8988T (cell line): ENCODE measurements at regions not wholly inside any gene's neighbourhood (a gene's known extent, or its start where the extent isn't known, plus 50 kb on each side); places are given as distances from the start of the nearest gene placed in this dataset.
"Not testable (repeated sequence)": the region's sequence is repeated elsewhere in the genome, so short reads cannot be mapped to it uniquely, and the experiment has no call there.

ENCODE experiments used
- DNase-seq: peaks from one replicate; pipeline ENCODE4 v3.0.0; 2011

DNA sequence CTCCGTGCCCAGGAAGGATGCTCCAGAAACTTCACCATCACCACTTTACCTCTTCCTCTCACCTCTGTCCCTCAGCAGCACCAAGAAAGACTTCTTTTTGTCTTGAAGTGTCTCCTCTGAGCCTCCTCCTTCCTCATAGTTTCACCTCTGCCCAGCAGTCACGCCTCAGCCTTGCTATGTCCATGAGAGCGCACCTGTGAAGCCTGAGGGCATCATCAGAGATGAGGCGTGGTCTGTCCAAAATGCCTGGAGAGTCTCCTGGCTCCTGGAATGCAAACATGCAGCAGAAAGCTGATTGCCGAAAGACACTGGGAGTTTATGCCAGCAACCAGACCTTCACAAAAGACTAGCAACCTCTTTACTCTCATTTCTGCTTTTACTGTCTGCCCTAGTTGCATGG, 336.6 kb downstream of the TEX29 start:
- no peak for DNase-seq

DNA sequence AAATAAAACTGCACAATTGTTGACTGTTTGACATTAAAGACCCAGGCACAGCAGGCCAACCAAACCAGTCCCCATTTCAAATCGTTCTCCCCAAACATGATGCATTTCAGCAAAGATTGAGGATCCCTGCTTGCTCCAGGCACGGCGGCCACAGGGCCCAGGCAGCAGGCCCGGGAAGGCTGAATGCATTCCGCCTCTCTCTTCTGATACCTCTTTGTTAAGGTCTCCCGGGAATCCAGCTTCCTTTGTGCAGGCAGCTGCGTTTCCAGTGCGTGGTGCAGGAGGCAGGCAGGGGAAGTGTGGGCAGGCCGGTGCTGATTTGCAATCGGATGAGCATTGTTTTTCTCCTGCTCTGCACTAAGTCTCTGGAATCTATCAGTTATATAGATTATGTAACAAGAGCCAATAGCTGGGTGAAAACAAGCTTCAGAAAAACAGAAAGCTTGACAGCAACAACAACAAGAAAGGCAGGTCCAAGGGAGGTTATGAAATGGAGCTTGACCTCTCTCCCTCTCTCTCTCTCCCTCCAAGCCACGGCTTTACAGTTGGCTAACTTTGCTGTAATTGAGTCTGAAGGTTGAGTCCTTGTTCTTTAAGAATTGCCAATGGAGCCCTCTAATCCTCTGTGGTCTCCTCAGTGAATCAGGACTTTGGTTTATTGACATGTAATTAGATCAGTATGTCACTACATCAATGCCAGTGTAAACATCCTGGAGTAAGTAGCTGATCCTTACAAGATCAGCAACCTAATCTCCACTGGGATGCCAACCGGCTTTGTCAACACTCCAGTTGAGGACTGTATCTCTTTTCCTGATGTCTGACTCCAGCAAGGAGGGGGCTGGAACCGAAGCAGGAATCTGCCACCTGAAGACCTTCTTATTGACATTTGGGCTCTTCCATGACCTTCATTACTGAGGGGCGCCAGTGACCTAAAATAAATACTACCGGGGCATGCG, 338.0 kb downstream of the TEX29 start:
- no peak for DNase-seq

GRCh38 chr13:111659219-111659775, 338.9 kb downstream of the TEX29 start:
- DNase-seq, result no peak

GRCh38 chr13:111659842-111660241, 339.4 kb downstream of the TEX29 start:
- DNase-seq, result no peak

GRCh38 chr13:111661052-111661451, 340.6 kb downstream of the TEX29 start:
- DNase-seq, result no peak

DNA sequence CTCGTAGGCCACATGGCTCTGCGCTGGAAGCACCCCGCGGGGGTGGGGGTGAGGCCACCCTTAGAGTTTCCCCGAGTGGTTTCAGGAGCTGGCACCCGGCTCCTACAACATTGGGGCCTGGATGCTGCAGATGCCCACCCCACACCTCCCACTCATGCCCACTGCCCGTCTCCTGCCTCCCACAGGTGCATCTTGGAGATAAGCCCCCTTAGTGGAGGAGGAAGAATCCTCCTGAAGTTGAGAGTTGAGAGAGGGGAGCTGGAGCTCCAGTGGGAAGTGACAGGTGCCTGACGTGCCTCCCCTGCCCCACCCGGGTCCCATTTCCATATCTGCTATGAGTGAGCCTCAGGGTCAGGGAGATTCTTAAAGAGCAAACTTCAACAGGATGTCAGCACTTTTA, 341.3 kb downstream of the TEX29 start:
- no peak for DNase-seq

- no peak for DNase-seq
Observed at GRCh38 chr13:111662451-111662850, 342.0 kb downstream of the TEX29 start.

- no peak for DNase-seq
Observed at GRCh38 chr13:111662895-111663294, 342.5 kb downstream of the TEX29 start.

DNA sequence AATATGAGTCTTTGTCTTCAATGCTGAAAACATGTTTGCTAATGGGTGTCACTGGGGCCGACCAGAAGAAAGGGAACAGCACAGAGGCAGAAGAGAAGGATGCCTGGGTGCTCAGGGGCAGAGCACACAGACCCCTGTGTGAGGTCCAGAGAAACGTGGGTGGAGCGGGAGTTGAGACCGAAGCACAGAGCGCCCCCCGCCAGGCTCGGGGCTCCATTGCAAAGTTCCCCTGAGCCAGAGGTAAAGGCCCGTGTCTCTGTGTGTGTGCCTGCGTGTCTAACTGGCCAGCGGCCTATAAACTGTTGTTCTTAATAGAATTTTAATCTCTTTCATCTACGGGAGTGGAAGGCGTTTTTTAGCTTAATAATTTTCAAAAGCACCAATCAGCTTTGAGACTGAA, 343.1 kb downstream of the TEX29 start:
- DNase-seq, result no peak

DNA sequence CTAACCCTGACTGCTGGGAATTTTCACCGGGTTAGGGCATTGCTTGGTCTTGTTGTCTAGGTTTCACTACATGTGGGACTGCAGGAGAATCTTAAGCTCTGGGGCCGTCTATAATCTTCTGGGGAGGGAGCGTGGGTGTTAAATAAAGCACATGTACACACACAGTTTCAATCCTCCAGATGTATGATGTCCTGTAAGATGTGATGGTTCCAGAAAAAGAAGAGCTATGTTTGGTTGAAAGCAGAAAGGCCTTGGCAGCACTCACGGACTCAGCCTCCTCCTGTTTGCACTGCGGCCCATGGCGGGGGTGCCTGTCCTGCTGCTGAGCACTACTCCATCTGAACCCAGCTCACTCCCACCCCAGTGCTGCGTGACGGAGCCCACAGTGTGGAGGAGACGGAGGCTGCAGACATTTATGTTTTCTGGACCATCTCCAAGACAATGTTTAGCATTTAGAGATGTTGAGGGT, 343.5 kb downstream of the TEX29 start:
- no peak for DNase-seq

GRCh38 chr13:111664696-111665095, 344.3 kb downstream of the TEX29 start:
- no peak for DNase-seq

- DNase-seq, result no peak
Observed at GRCh38 chr13:111665691-111666095, 345.3 kb downstream of the TEX29 start.

DNA sequence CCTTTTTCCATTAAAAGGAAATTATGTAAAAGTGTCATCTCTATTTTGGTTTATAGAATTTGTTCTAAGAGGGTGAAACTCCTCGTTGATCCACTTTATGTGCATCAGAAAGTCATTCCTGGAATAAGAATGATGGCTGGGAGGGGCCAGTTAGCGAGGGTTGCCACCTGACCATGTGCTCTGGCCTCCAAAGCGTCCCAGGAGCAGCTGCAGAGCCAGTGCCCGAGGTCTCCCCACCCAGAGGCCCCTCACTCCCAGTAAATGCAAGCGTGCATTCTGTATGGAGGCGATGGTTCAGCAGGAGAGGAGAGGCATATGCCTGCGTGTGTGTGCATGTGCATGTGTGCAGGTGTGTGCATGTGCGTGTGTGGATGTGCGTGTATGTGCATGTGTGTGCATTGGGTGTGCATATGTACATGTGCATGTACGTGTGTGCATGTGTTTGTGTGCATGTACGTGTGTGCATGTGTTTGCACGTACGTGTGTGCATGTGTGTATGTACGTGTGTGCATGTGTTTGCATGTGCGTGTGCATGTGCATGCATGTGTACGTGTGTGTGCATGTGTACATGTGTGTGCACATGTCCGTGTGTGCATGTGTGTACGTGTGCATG, 345.8 kb downstream of the TEX29 start:
- DNase-seq, result no peak

DNA sequence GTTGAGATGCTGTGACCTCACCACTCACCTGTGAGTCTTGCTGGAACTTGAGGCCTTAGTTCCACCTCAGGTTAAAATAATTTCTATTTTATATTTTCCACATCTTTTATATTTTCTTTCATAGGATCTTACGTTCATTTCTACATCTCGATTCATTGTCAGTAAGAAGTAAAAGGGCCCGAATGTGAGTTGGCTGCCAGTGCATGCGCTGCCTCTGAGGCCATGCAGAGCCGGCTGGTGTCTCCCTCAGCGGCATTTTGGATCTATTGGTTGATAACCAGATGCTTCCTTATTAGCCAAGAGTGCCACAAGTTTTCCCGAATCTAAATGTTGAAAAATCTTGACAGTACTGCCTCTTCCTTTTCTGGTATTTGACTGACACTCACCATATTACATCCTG, 347.3 kb downstream of the TEX29 start:
- DNase-seq, result no peak

GRCh38 chr13:111668451-111668850, 348.0 kb downstream of the TEX29 start:
- DNase-seq, result no peak

DNA sequence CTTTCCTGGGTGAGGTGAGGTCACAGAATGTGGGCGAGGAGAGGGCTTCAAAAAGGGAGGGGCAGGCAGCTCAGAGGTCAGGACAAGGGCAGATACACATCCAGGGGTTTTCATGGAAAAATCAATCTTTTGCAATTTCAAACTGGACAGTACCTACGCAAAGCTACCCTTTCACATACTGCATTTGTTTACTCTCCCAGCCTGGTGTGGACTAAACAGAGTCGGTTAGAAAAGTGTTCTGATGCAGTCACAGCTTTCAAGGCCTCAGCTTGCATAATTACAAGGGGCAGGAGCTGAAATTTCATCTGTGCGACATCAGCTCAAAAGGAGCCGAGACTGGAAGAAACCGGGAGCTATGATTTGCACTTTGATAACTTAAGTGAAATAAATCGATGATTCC, 351.8 kb downstream of the TEX29 start:
- not testable (repeated sequence) for DNase-seq

GRCh38 chr13:111678120-111678882, 357.9 kb downstream of the TEX29 start:
- DNase-seq, result not testable (repeated sequence)

GRCh38 chr13:111679645-111680044, 359.2 kb downstream of the TEX29 start:
- not testable (repeated sequence) for DNase-seq

DNA sequence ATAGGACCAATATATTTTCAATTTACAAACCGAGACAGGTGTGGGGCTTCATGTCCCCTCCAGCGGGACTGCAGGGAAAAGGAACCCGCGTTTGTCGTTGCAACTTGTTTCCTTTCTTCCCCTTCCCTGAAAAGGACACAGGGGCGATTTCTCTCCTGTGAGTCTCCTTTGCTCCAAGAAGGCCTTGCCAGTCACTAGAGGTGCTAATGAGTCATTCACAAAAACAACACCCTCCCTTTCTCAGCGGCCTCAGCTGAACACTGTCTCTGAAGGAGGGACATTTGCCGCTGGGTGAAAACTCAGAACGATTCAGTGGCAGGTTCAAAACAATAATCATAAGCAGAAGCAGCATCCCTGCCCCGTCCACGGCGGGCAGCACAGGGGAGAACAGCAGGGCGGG, 359.7 kb downstream of the TEX29 start:
- not testable (repeated sequence) for DNase-seq

DNA sequence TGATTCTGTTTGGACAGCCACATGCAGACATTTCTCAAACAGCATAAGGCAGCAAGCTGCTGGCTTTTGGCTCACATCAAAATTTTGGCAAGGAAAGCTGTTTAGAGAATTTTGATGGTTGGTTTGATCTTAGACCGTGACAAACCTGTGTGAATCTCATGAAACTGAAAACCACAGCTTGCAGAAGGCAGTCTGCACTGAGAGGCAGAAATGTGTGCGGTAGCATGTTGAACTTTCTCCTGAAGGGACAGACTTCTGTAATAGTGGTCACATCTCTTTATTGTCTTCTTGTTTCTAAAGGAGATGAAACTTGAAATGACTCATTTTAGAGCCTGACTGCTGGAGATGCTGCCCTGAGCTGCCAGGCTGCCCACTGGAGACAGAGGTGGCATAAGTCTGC, 371.6 kb downstream of the TEX29 start:
- DNase-seq, result not testable (repeated sequence)

DNA sequence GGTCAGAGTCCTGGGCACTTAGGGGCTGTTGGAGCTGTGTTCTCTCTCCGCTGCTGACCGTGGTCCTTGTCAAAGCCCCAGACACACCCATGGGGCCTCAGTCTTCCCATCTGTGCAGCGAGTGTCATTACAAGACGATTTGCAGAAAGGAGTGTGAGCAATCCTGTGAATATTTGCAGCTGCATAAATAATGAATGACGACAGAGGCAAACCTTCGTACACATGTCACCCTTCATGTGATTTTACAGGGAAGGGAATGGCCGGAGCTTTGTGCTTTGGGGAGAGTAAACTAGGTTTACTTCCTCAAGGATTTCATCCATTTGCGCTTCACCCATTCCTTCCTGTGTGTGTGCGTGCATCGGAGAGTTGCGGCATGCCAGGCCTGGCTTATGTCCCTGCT, 370.8 kb upstream of the SOX1 start:
- DNase-seq, result not testable (repeated sequence)

- not testable (repeated sequence) for DNase-seq
Observed at GRCh38 chr13:111702059-111702458, 364.9 kb upstream of the SOX1 start.
